Astrocyte (in vitro differentiated cells and primary cell): ENCODE measurements at regions not wholly inside any gene's neighbourhood (a gene's known extent, or its start where the extent isn't known, plus 50 kb on each side); places are given as distances from the start of the nearest gene placed in this dataset.

Experiments
- DNase-seq: peaks from one replicate; pipeline ENCODE4 v3.0.0-alpha.2; 2010; ENCODE audit warnings: low read depth
- FAIRE-seq: peaks from 2 replicates; lab custom pipeline; 2011; peaks lifted over from hg19 to GRCh38; lab: Jason Lieb, UNC
- H2AFZ ChIP-seq: 2 replicates; pipeline ENCODE4 v1.6.0; 2012; ENCODE audit warnings: low read depth, low read length, inconsistent platforms
- H3K27ac ChIP-seq: 2 replicates; pipeline ENCODE4 v1.5.1; 2011; ENCODE audit warnings: low read depth, low read length, inconsistent platforms
- H3K27me3 ChIP-seq: 2 replicates; pipeline ENCODE4 v1.6.0; 2011; ENCODE audit warnings: low read length, inconsistent platforms; ENCODE audit not compliant: insufficient read depth
- H3K36me3 ChIP-seq: 2 replicates; pipeline ENCODE4 v1.5.1; 2011; ENCODE audit warnings: low read length, inconsistent platforms; ENCODE audit not compliant: insufficient read depth
- H3K4me1 ChIP-seq: 2 replicates; pipeline ENCODE4 v1.5.1; 2011; ENCODE audit warnings: low read length, inconsistent platforms; ENCODE audit not compliant: insufficient read depth
- H3K4me2 ChIP-seq: 2 replicates; pipeline ENCODE4 v1.6.0; 2012; ENCODE audit warnings: low read length, inconsistent platforms
- H3K4me3 ChIP-seq: 2 replicates; pipeline ENCODE4 v1.5.1; 2011; ENCODE audit warnings: low read depth, mild to moderate bottlenecking, low read length, inconsistent platforms; ENCODE audit not compliant: insufficient read depth
- H3K79me2 ChIP-seq: 2 replicates; pipeline ENCODE4 v1.6.0; 2012; ENCODE audit warnings: mild to moderate bottlenecking, low read length, inconsistent platforms; ENCODE audit not compliant: insufficient read depth
- H3K9ac ChIP-seq: 2 replicates; pipeline ENCODE4 v1.6.0; 2012; ENCODE audit warnings: mild to moderate bottlenecking, low read length, inconsistent platforms
- H3K9me3 ChIP-seq: 2 replicates; pipeline ENCODE4 v1.5.1; 2012; ENCODE audit warnings: low read depth, mild to moderate bottlenecking, low read length, inconsistent platforms; ENCODE audit not compliant: insufficient read depth
- H4K20me1 ChIP-seq: 2 replicates; pipeline ENCODE4 v1.6.0; 2012; ENCODE audit warnings: low read length, inconsistent platforms; ENCODE audit not compliant: insufficient read depth
- H3K27ac Mint-ChIP-seq: one replicate; pipeline ENCODE4 v1.8.0; 2021; ENCODE audit warnings: mild to moderate bottlenecking, mixed read lengths; ENCODE audit not compliant: unreplicated experiment
- H3K27me3 Mint-ChIP-seq: one replicate; pipeline ENCODE4 v1.8.0; 2021; ENCODE audit warnings: low read depth, mixed read lengths; ENCODE audit not compliant: unreplicated experiment
- H3K36me3 Mint-ChIP-seq: one replicate; pipeline ENCODE4 v1.8.0; 2021; ENCODE audit warnings: low read depth, mixed read lengths; ENCODE audit not compliant: unreplicated experiment
- H3K4me1 Mint-ChIP-seq: one replicate; pipeline ENCODE4 v1.8.0; 2021; ENCODE audit warnings: low read depth, mixed read lengths; ENCODE audit not compliant: unreplicated experiment
- H3K4me3 Mint-ChIP-seq: one replicate; pipeline ENCODE4 v1.8.0; 2021; ENCODE audit warnings: mild to moderate bottlenecking, moderate library complexity, mixed read lengths; ENCODE audit not compliant: unreplicated experiment
- H3K9me3 Mint-ChIP-seq: one replicate; pipeline ENCODE4 v1.8.0; 2021; ENCODE audit warnings: mild to moderate bottlenecking, mixed read lengths; ENCODE audit not compliant: unreplicated experiment
- EZH2 ChIP-seq: IDR thresholded peaks from 2 replicates; pipeline ENCODE4 v1.6.1; 2012; ENCODE audit warnings: mild to moderate bottlenecking, low read length, inconsistent platforms; ENCODE audit not compliant: insufficient read depth
- TF ChIP-seq, protein P1 (sequence below): IDR thresholded peaks from 2 replicates; pipeline ENCODE4 v1.5.1; 2011; ENCODE audit warnings: low read depth, mild to moderate bottlenecking, inconsistent platforms, low read length, moderate library complexity; ENCODE audit not compliant: insufficient read depth

- no peak overlapping the region for H3K4me3 Mint-ChIP-seq
- FAIRE-seq (no peak), DNase-seq (no peak)
- no peak overlapping the region for H3K27ac Mint-ChIP-seq
- H3K27me3 ChIP-seq, result peaks cover 33% of the 10 kb centered on the region
- H3K4me1 Mint-ChIP-seq, result peaks cover 10% of the 10 kb centered on the region
- H3K9me3 Mint-ChIP-seq, result no peaks in the 10 kb centered on the region
- no peaks in the 10 kb centered on the region for H3K36me3 Mint-ChIP-seq
- H3K9me3 ChIP-seq, result no peaks in the 10 kb centered on the region
- no peaks in the 10 kb centered on the region for H3K36me3 ChIP-seq
- TF ChIP-seq, protein P1, sequence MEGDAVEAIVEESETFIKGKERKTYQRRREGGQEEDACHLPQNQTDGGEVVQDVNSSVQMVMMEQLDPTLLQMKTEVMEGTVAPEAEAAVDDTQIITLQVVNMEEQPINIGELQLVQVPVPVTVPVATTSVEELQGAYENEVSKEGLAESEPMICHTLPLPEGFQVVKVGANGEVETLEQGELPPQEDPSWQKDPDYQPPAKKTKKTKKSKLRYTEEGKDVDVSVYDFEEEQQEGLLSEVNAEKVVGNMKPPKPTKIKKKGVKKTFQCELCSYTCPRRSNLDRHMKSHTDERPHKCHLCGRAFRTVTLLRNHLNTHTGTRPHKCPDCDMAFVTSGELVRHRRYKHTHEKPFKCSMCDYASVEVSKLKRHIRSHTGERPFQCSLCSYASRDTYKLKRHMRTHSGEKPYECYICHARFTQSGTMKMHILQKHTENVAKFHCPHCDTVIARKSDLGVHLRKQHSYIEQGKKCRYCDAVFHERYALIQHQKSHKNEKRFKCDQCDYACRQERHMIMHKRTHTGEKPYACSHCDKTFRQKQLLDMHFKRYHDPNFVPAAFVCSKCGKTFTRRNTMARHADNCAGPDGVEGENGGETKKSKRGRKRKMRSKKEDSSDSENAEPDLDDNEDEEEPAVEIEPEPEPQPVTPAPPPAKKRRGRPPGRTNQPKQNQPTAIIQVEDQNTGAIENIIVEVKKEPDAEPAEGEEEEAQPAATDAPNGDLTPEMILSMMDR, result no peak
- no peak for TF ChIP-seq EZH2
- no peak overlapping the region for H2AFZ ChIP-seq
- peaks cover 12% of the 10 kb centered on the region for H3K27me3 Mint-ChIP-seq
- no peak overlapping the region for H3K4me3 ChIP-seq
- no peak overlapping the region for H3K9ac ChIP-seq
- H3K4me2 ChIP-seq, result no peak overlapping the region
- H3K4me1 ChIP-seq, result peaks cover 15% of the 10 kb centered on the region
- no peaks in the 10 kb centered on the region for H4K20me1 ChIP-seq
- no peaks in the 10 kb centered on the region for H3K79me2 ChIP-seq
- H3K27ac ChIP-seq, result no peak overlapping the region
These were observed 108.1 kb downstream of the UCHL1 start for GRCh38 chr4:41364876-41365275.

DNA sequence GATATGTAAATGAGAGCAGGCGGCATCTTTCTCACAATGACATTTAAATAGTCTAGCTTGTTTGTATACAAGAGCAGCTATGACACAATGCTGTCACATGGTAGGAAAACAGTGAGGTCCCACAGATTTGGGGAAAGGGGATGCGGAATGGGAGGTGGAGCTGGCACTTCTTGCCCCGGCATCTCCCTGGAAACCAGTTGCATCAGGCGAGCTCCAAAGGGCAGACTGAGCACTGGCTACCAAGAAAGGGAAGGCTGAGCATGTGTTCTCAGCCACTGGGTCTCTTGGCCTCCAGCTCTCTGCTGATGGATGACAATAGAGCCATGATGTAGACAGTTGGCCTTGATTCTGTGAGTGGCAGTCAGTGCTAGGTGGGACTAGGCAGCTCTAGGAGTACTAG is 109.0 kb downstream of the UCHL1 start:
- no peak overlapping the region for H2AFZ ChIP-seq
- FAIRE-seq, result no peak

DNA sequence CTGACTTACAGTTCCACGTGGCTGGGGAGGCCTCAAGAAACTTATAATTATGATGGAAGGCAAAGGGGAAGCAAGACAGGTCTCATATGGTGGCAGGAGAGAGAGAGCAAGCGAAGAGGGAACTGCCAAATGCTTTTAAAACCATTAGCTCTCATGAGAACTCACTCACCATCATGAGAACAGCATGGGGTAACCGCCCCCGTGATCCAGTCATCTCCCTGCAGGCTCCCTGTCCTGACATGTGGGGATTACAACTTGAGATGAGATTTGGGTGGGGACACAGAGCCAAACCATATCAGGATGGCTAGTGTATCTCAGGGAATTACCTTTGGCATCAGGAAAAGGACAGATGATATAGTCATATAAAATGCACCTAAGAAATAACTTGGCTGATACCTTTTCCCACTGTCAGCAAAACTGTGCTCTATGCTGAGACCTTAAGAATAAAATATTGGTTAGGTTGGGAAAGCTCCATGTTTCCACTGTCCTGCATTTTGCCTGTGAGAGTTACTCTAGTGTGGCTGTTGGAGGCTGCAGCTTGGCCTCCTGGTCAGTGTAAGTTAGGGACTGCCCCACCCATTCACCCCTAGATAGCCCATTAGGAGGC is 110.3 kb downstream of the UCHL1 start:
- no peak overlapping the region for H2AFZ ChIP-seq
- H3K9ac ChIP-seq, result no peak overlapping the region
- H3K27ac Mint-ChIP-seq, result no peak overlapping the region
- peaks cover 5% of the 10 kb centered on the region for H3K27me3 Mint-ChIP-seq
- no peaks in the 10 kb centered on the region for H3K36me3 ChIP-seq
- DNase-seq, result no peak
- H3K4me1 Mint-ChIP-seq, result peaks cover 10% of the 10 kb centered on the region
- no peak overlapping the region for H3K4me3 ChIP-seq
- H4K20me1 ChIP-seq, result no peaks in the 10 kb centered on the region
- H3K4me1 ChIP-seq, result peaks cover 8% of the 10 kb centered on the region
- H3K36me3 Mint-ChIP-seq, result no peaks in the 10 kb centered on the region
- H3K4me2 ChIP-seq, result no peak overlapping the region
- H3K9me3 Mint-ChIP-seq, result no peaks in the 10 kb centered on the region
- TF ChIP-seq EZH2, result no peak
- TF ChIP-seq, protein P1, result no peak
- H3K27me3 ChIP-seq, result peaks cover 23% of the 10 kb centered on the region
- no peaks in the 10 kb centered on the region for H3K79me2 ChIP-seq
- H3K4me3 Mint-ChIP-seq, result no peak overlapping the region
- no peaks in the 10 kb centered on the region for H3K9me3 ChIP-seq
- no peak for FAIRE-seq
- H3K27ac ChIP-seq, result no peak overlapping the region

More for the DNA sequence above, 109.0 kb downstream of the UCHL1 start:
- Mint-ChIP-seq H3K4me3 (no peak overlapping the region), H3K27ac (no peak overlapping the region), H3K36me3 (no peaks in the 10 kb centered on the region), H3K9me3 (no peaks in the 10 kb centered on the region), H3K27me3 (peaks cover 12% of the 10 kb centered on the region), H3K4me1 (peaks cover 10% of the 10 kb centered on the region)
- Histone ChIP-seq H3K27ac (no peak overlapping the region), H3K4me1 (peaks cover 15% of the 10 kb centered on the region), H3K36me3 (no peaks in the 10 kb centered on the region), H3K9me3 (no peaks in the 10 kb centered on the region), H3K4me2 (no peak overlapping the region), H3K79me2 (no peaks in the 10 kb centered on the region), H4K20me1 (no peaks in the 10 kb centered on the region), H3K27me3 (peaks cover 32% of the 10 kb centered on the region), H3K4me3 (no peak overlapping the region), H3K9ac (no peak overlapping the region)
- no peak for DNase-seq
- TF ChIP-seq, protein P1, result no peak
- TF ChIP-seq EZH2, result no peak
